ENCODE measurements at regions not wholly inside any gene's neighbourhood (a gene's known extent, or its start where the extent isn't known, plus 50 kb on each side); places are given as distances from the start of the nearest gene placed in this dataset.

- TF ChIP-seq EZH2 (IDR thresholded peaks at IDR 0.05; ENCODE audit: low read length, missing control alignments) (no peak), CTCF (conservative IDR thresholded peaks at IDR 0.05 in 1 of 2, IDR thresholded peaks at IDR 0.05 in 1 of 2; ENCODE audit: low read depth in 1 of 2, low read length in 2 of 2) (no peak)
- Histone ChIP-seq H3K27ac (ENCODE audit: insufficient read depth, low read length) (no peak overlapping the region), H3K27me3 (ENCODE audit: control insufficient read depth, insufficient read depth, low read length) (no peaks in the 10 kb centered on the region), H3K36me3 (ENCODE audit: control insufficient read depth, insufficient read depth, low read length) (no peaks in the 10 kb centered on the region), H4K20me1 (ENCODE audit: control insufficient read depth, extremely low read depth, insufficient read depth, low read length) (no peaks in the 10 kb centered on the region), H3K4me1 (ENCODE audit: control insufficient read depth, extremely low read depth, insufficient read depth, low read length) (no peaks in the 10 kb centered on the region), H3K9ac (ENCODE audit: insufficient read depth, low read length) (no peak overlapping the region), H2AFZ (ENCODE audit: low read length) (no peak overlapping the region), H3K79me2 (ENCODE audit: control insufficient read depth, insufficient read depth, low read length) (no peaks in the 10 kb centered on the region), H3K9me3 (ENCODE audit: control insufficient read depth, insufficient read depth, low read depth, low read length) (no peaks in the 10 kb centered on the region), H3K4me2 (ENCODE audit: extremely low read depth, insufficient read depth, low read length) (no peak overlapping the region), H3K4me3 (replicated peaks in 1 of 4; ENCODE audit: control extremely low read depth in 1 of 4, insufficient read depth in 1 of 4, low read depth in 3 of 4, low read length in 4 of 4) (no peak overlapping the region)
- DNase-seq (ENCODE audit: low read depth in 2 of 2) = no peak
These were observed 1063.1 kb downstream of the PCDH7 start for GRCh38 chr4:31783311-31783710.

- Histone ChIP-seq H3K79me2 (ENCODE audit: control insufficient read depth, insufficient read depth, low read length) (no peaks in the 10 kb centered on the region), H3K36me3 (ENCODE audit: control insufficient read depth, insufficient read depth, low read length) (no peaks in the 10 kb centered on the region), H2AFZ (ENCODE audit: low read length) (no peak overlapping the region), H3K9ac (ENCODE audit: insufficient read depth, low read length) (no peak overlapping the region), H3K4me1 (ENCODE audit: control insufficient read depth, extremely low read depth, insufficient read depth, low read length) (no peaks in the 10 kb centered on the region), H3K27ac (ENCODE audit: insufficient read depth, low read length) (no peak overlapping the region), H3K4me2 (ENCODE audit: extremely low read depth, insufficient read depth, low read length) (no peak overlapping the region), H3K4me3 (replicated peaks in 1 of 4; ENCODE audit: control extremely low read depth in 1 of 4, insufficient read depth in 1 of 4, low read depth in 3 of 4, low read length in 4 of 4) (no peak overlapping the region), H3K9me3 (ENCODE audit: control insufficient read depth, insufficient read depth, low read depth, low read length) (no peaks in the 10 kb centered on the region), H3K27me3 (ENCODE audit: control insufficient read depth, insufficient read depth, low read length) (no peaks in the 10 kb centered on the region), H4K20me1 (ENCODE audit: control insufficient read depth, extremely low read depth, insufficient read depth, low read length) (no peaks in the 10 kb centered on the region)
- no peak for DNase-seq (ENCODE audit: low read depth in 2 of 2)
- TF ChIP-seq CTCF (conservative IDR thresholded peaks at IDR 0.05 in 1 of 2, IDR thresholded peaks at IDR 0.05 in 1 of 2; ENCODE audit: low read depth in 1 of 2, low read length in 2 of 2) (no peak), EZH2 (IDR thresholded peaks at IDR 0.05; ENCODE audit: low read length, missing control alignments) (no peak)
These were observed 1064.4 kb downstream of the PCDH7 start for GRCh38 chr4:31784558-31784957.

- Histone ChIP-seq H2AFZ (ENCODE audit: low read length) (no peak overlapping the region), H3K36me3 (ENCODE audit: control insufficient read depth, insufficient read depth, low read length) (no peaks in the 10 kb centered on the region), H3K4me1 (ENCODE audit: control insufficient read depth, extremely low read depth, insufficient read depth, low read length) (no peaks in the 10 kb centered on the region), H3K79me2 (ENCODE audit: control insufficient read depth, insufficient read depth, low read length) (no peaks in the 10 kb centered on the region), H3K4me2 (ENCODE audit: extremely low read depth, insufficient read depth, low read length) (no peak overlapping the region), H4K20me1 (ENCODE audit: control insufficient read depth, extremely low read depth, insufficient read depth, low read length) (no peaks in the 10 kb centered on the region), H3K4me3 (replicated peaks in 1 of 4; ENCODE audit: control extremely low read depth in 1 of 4, insufficient read depth in 1 of 4, low read depth in 3 of 4, low read length in 4 of 4) (no peak overlapping the region), H3K27ac (ENCODE audit: insufficient read depth, low read length) (no peak overlapping the region), H3K9me3 (ENCODE audit: control insufficient read depth, insufficient read depth, low read depth, low read length) (no peaks in the 10 kb centered on the region), H3K27me3 (ENCODE audit: control insufficient read depth, insufficient read depth, low read length) (no peaks in the 10 kb centered on the region), H3K9ac (ENCODE audit: insufficient read depth, low read length) (no peak overlapping the region)
- TF ChIP-seq CTCF (conservative IDR thresholded peaks at IDR 0.05 in 1 of 2, IDR thresholded peaks at IDR 0.05 in 1 of 2; ENCODE audit: low read depth in 1 of 2, low read length in 2 of 2) = no peak
- no peak for TF ChIP-seq EZH2 (IDR thresholded peaks at IDR 0.05; ENCODE audit: low read length, missing control alignments)
- no peak for DNase-seq (ENCODE audit: low read depth in 2 of 2)
These were observed 1067.5 kb downstream of the PCDH7 start for GRCh38 chr4:31787701-31788100.

Data from fibroblast of lung (primary cell).